Spleen (tissue), 11 donors: ENCODE measurements at regions not wholly inside any gene's neighbourhood (a gene's known extent, or its start where the extent isn't known, plus 50 kb on each side); places are given as distances from the start of the nearest gene placed in this dataset.

ENCODE experiments used
- DNase-seq: peaks from one replicate; pipeline ENCODE4 v3.0.0-alpha.2; 2020
- H3K27ac ChIP-seq, 8 donors: fragments of 200-600 bp; sonication (generic) in 7 of 8; 1 replicate in 4 of 8; 2 replicates in 4 of 8; pipeline versions ENCODE4 v1.5.0 to v1.8.0; 2016 to 2021; ENCODE audit warnings: inconsistent platforms in 4 of 8, mild to moderate bottlenecking in 4 of 8, moderate library complexity in 1 of 8
- H3K27me3 ChIP-seq, 7 donors: fragments of 200-600 bp; sonication (generic) in 6 of 7; replicated peaks in 1 of 7; 1 replicate in 4 of 7; 2 replicates in 3 of 7; pipeline versions ENCODE4 v1.5.0 to v1.8.0; 2016 to 2021; ENCODE audit warnings: inconsistent platforms in 3 of 7, mild to moderate bottlenecking in 1 of 7
- H3K36me3 ChIP-seq, 6 donors: fragments of 200-600 bp; sonication (generic) in 5 of 6; 1 replicate in 4 of 6; 2 replicates in 2 of 6; pipeline versions ENCODE4 v1.5.0 to v1.8.0; 2016 to 2021; ENCODE audit warnings: inconsistent platforms in 2 of 6
- H3K4me1 ChIP-seq, 6 donors: fragments of 200-600 bp; sonication (generic) in 5 of 6; 1 replicate in 3 of 6; 2 replicates in 3 of 6; pipeline versions ENCODE4 v1.5.0 to v1.8.0; 2016 to 2021; ENCODE audit warnings: inconsistent platforms in 3 of 6
- H3K4me3 ChIP-seq, 8 donors: fragments of 200-600 bp; sonication (generic) in 7 of 8; 1 replicate in 4 of 8; 2 replicates in 4 of 8; pipeline versions ENCODE4 v1.5.0 to v1.8.0; 2016 to 2021; ENCODE audit warnings: inconsistent platforms in 4 of 8, mild to moderate bottlenecking in 4 of 8, moderate library complexity in 2 of 8
- H3K9me3 ChIP-seq, 8 donors: fragments of 200-600 bp; sonication (generic) in 7 of 8; 1 replicate in 4 of 8; 2 replicates in 4 of 8; pipeline versions ENCODE4 v1.5.0 to v1.8.0; 2016 to 2021; ENCODE audit warnings: inconsistent platforms in 4 of 8
- CTCF ChIP-seq, 11 experiments: fragments of 200-600 bp in 7 of 11; fragments of 450-650 bp in 4 of 11; sonication (generic) in 4 of 11; IDR thresholded peaks in 8 of 11; conservative IDR thresholded peaks in 3 of 11; 1 replicate in 7 of 11; 2 replicates in 4 of 11; pipeline versions ENCODE4 v1.4.0 to v1.8.0; 2016 to 2021; ENCODE audit warnings: antibody characterized with exemption in 11 of 11, inconsistent platforms in 4 of 11, mild to moderate bottlenecking in 1 of 11
- POLR2A ChIP-seq, 3 donors: fragments of 450-650 bp; IDR thresholded peaks; one replicate each; pipeline ENCODE4 v1.5.1; 2017; ENCODE audit warnings: antibody characterized with exemption in 3 of 3, mild to moderate bottlenecking in 1 of 3
- POLR2AphosphoS5 ChIP-seq, 3 donors: sonication (generic); formaldehyde crosslinking; IDR thresholded peaks; one replicate each; pipeline ENCODE4 v1.5.1; 2017; ENCODE audit warnings: antibody characterized with exemption in 3 of 3
- WGBS, 5 donors: extraction: QIAGEN DNeasy Blood & Tissue Kit in 3 of 5; methylation state at CpG; one replicate each; pipeline versions ENCODE4 v1.1.5 to v1.1.7; 2013 to 2018; 5-methylcytosine and 5-hydroxymethylcytosine counted together
- intact Hi-C: fragments of 100-400 bp; cut with DNase I; formaldehyde crosslinking; loops from one replicate; pipeline ENCODE4 v1.15.0; 2023; ENCODE audit warnings: low total_unique reads
- donor health status: healthy with polysubstance abuse.
- donor health status: DM: no; HTN: no; CAD: no; lungs with moderate emphysema.
- donor health status: DM: no; HTN: no; CAD: no.
- donor health status: Bipolar disorder and iron deficiency.
- donor health status: healthy.
- donor health status: DM: no; HTN: no; CAD: no.
- donor health status: DM: yes; HTN: yes; CAD: no.

DNA sequence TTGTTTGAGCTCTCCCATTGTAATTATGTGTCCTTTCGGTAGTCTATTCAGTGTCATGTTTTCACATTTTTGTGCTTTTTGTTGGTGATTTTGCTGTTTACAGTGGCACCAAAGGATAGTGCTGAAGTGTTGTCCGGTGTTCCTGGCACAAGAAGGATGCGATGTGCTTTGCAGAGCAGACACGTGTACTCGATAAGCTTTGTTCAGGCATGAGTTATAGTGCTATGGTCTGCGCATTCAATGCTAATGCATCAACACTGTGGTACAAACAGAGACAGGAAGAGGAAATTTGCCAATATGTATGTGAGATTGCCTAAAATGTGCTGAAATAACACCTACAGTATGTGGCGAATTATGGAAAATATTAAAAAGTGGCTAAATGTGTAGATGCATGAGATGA, 913.4 kb upstream of the ACO1 start:
- H3K4me3 ChIP-seq, result no peak overlapping the region
- no peak overlapping the region for H3K27ac ChIP-seq
- no peaks in the 10 kb centered on the region for H3K27me3 ChIP-seq
- TF ChIP-seq POLR2A (IDR thresholded peaks at IDR 0.05), result no peak
- no peak for TF ChIP-seq CTCF (IDR thresholded peaks at IDR 0.05 in 8 of 11, conservative IDR thresholded peaks at IDR 0.05 in 3 of 11)
- TF ChIP-seq POLR2AphosphoS5 (IDR thresholded peaks at IDR 0.05), result no peak
- H3K9me3 ChIP-seq, result peaks cover 0 to 12% (median 4%) of the 10 kb centered on the region in 8 donors
- no peaks in the 10 kb centered on the region for H3K4me1 ChIP-seq
- DNase-seq, result no peak
- intact Hi-C loops, result no loop called here
- H3K36me3 ChIP-seq, result no peaks in the 10 kb centered on the region
- 82 to 92% (median 89%) methylated on average over 7 of the region's 7 CpGs for WGBS, 5 donors

DNA sequence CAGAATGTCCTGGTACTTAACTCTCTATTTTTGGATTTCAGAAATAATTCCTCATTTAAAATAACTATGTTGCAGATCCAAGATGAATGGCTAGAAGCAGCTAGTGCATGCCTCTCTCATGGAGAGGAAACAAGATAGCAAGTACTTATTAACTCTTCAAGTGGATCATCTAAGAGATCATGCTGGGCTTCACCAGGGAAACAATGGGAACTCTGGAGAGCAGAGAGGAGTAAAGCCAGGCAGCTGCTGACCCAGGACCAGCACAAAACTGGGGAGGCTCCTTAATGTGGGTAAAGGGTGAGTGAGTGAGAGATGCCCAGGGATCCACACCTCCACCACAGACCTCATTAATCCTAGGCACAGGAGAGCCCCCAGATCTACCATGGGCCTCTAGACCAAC, 897.8 kb upstream of the ACO1 start:
- H3K4me1 ChIP-seq, result no peaks in the 10 kb centered on the region
- TF ChIP-seq POLR2AphosphoS5 (IDR thresholded peaks at IDR 0.05), result no peak
- TF ChIP-seq POLR2A (IDR thresholded peaks at IDR 0.05), result no peak
- H3K9me3 ChIP-seq, result no peaks in the 10 kb centered on the region
- no peak for DNase-seq
- H3K36me3 ChIP-seq, result no peaks in the 10 kb centered on the region
- intact Hi-C loops, result no loop called here
- no peak overlapping the region for H3K27ac ChIP-seq
- no peaks in the 10 kb centered on the region for H3K27me3 ChIP-seq
- no peak overlapping the region for H3K4me3 ChIP-seq

GRCh38 chr9:31490551-31491106, 893.8 kb upstream of the ACO1 start:
- WGBS, 5 donors, result 86 to 92% (median 88%) methylated on average over 4 of the region's 4 CpGs
- H3K36me3 ChIP-seq, result no peaks in the 10 kb centered on the region
- intact Hi-C loops, result no loop called here
- no peak for DNase-seq
- H3K27ac ChIP-seq, result no peak overlapping the region
- peaks cover 0 to under 1% (median 0%) of the 10 kb centered on the region in 8 donors for H3K9me3 ChIP-seq
- no peaks in the 10 kb centered on the region for H3K27me3 ChIP-seq
- no peak overlapping the region for H3K4me3 ChIP-seq
- H3K4me1 ChIP-seq, result no peaks in the 10 kb centered on the region
- no peak for TF ChIP-seq CTCF (IDR thresholded peaks at IDR 0.05 in 8 of 11, conservative IDR thresholded peaks at IDR 0.05 in 3 of 11)
- no peak for TF ChIP-seq POLR2AphosphoS5 (IDR thresholded peaks at IDR 0.05)
- no peak for TF ChIP-seq POLR2A (IDR thresholded peaks at IDR 0.05)

DNA sequence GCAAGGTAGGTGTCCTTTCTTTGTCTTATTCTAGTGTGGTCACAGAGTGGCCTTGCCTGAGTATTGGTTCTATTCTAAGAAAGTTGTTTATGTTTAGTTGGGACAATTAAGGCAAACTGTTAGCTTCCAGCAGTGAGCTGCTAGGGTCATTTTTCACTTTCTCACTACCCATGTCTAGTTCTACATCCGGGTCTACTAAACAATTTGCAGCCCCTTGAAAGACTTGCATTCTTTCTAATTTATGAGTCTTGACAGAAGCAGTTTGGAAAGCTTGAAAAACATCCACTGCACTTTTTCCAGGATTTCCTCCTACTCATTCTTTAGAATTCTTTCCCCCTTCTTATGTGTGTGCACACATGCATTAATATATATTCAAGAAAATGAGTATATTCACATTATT, 892.2 kb upstream of the ACO1 start:
- Histone ChIP-seq H3K36me3 (no peaks in the 10 kb centered on the region), H3K4me3 (no peak overlapping the region), H3K4me1 (no peaks in the 10 kb centered on the region), H3K9me3 (peaks cover 0 to 15% (median 1%) of the 10 kb centered on the region in 8 donors), H3K27ac (no peak overlapping the region), H3K27me3 (no peaks in the 10 kb centered on the region)
- 3 to 18% (median 17%) methylated on average over 1 of the region's 1 CpG for WGBS, 5 donors
- DNase-seq, result no peak
- intact Hi-C loops, result no loop called here
- no peak for TF ChIP-seq POLR2AphosphoS5 (IDR thresholded peaks at IDR 0.05)
- TF ChIP-seq CTCF (IDR thresholded peaks at IDR 0.05 in 8 of 11, conservative IDR thresholded peaks at IDR 0.05 in 3 of 11), result no peak
- no peak for TF ChIP-seq POLR2A (IDR thresholded peaks at IDR 0.05)

- peaks cover 0 to 21% (median 1%) of the 10 kb centered on the region in 8 donors for H3K9me3 ChIP-seq
- no peaks in the 10 kb centered on the region for H3K36me3 ChIP-seq
- no peak for DNase-seq
- TF ChIP-seq POLR2A (IDR thresholded peaks at IDR 0.05), result no peak
- TF ChIP-seq POLR2AphosphoS5 (IDR thresholded peaks at IDR 0.05), result no peak
- no peak for TF ChIP-seq CTCF (IDR thresholded peaks at IDR 0.05 in 8 of 11, conservative IDR thresholded peaks at IDR 0.05 in 3 of 11)
- H3K4me1 ChIP-seq, result no peaks in the 10 kb centered on the region
- WGBS, 5 donors, result 87 to 93% (median 91%) methylated on average over 1 of the region's 1 CpG
- H3K27me3 ChIP-seq, result no peaks in the 10 kb centered on the region
- H3K27ac ChIP-seq, result no peak overlapping the region
- intact Hi-C loops, result no loop called here
- H3K4me3 ChIP-seq, result no peak overlapping the region
Observed at GRCh38 chr9:31500422-31500821, 884.0 kb upstream of the ACO1 start.
